ENCODE measurements at regions not wholly inside any gene's neighbourhood (a gene's known extent, or its start where the extent isn't known, plus 50 kb on each side); places are given as distances from the start of the nearest gene placed in this dataset.
"Not testable (repeated sequence)": the region's sequence is repeated elsewhere in the genome, so short reads cannot be mapped to it uniquely, and the experiment has no call there.

DNA sequence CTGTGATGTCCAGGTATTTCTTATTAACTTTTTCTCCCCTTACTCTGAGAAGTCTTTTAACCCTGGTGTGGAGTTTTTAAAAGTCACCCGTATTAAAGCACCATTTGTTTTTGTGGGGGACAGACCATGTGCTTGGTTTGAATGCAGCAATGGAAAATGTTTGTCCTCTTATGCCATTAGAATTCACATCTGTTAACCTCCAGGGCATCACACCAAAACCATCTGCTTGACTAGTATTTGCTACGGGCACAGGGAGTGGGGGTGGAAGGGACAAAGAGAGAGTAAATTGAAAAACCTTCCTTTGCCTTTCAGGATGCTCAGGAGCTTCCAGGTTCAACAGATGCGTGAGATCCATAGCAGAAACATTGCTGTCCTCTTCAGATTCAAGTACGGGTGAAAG, 61.4 kb upstream of the GOLGA8B start:
- Histone ChIP-seq H3K4me1 (ENCODE audit: low read depth) (no peaks in the 10 kb centered on the region), H3K9me3 (ENCODE audit: low read depth) (no peaks in the 10 kb centered on the region), H3K4me3 (no peak overlapping the region), H3K27ac (no peak overlapping the region), H3K27me3 (no peaks in the 10 kb centered on the region), H3K36me3 (no peaks in the 10 kb centered on the region)
- TF ChIP-seq, protein P1, sequence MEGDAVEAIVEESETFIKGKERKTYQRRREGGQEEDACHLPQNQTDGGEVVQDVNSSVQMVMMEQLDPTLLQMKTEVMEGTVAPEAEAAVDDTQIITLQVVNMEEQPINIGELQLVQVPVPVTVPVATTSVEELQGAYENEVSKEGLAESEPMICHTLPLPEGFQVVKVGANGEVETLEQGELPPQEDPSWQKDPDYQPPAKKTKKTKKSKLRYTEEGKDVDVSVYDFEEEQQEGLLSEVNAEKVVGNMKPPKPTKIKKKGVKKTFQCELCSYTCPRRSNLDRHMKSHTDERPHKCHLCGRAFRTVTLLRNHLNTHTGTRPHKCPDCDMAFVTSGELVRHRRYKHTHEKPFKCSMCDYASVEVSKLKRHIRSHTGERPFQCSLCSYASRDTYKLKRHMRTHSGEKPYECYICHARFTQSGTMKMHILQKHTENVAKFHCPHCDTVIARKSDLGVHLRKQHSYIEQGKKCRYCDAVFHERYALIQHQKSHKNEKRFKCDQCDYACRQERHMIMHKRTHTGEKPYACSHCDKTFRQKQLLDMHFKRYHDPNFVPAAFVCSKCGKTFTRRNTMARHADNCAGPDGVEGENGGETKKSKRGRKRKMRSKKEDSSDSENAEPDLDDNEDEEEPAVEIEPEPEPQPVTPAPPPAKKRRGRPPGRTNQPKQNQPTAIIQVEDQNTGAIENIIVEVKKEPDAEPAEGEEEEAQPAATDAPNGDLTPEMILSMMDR (IDR thresholded peaks at IDR 0.05; ENCODE audit: low read depth, low read length), result no peak
- no peak for DNase-seq (ENCODE audit: low read depth in 1 of 2, low spot score in 1 of 2)

DNA sequence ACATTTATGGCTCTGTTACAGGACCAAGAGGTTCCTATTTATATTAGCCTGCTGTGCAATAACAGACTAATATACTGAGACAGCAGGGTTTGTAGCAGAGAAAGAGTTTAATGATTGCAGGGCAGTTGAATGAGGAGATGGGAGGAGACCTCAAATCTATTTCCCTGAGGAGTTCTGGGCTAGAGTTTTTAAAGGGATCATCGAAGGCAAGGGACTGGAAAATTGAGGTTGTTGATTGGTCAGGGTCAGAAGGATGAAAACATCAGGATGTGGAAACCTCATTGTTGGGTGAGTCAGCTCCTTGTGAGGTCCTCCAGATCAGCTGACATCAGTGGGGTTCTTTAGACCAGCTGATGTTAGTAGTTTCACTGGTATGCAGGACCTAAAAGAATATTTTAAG, 60.6 kb upstream of the GOLGA8B start:
- no peak overlapping the region for H3K4me3 ChIP-seq
- H3K27ac ChIP-seq, result no peak overlapping the region
- DNase-seq (ENCODE audit: low read depth in 1 of 2, low spot score in 1 of 2), result peak in 1 of 2 donors; percentile 67
- H3K9me3 ChIP-seq (ENCODE audit: low read depth), result no peaks in the 10 kb centered on the region
- H3K27me3 ChIP-seq, result no peaks in the 10 kb centered on the region
- TF ChIP-seq, protein P1 (IDR thresholded peaks at IDR 0.05; ENCODE audit: low read depth, low read length), result no peak
- H3K4me1 ChIP-seq (ENCODE audit: low read depth), result no peaks in the 10 kb centered on the region
- H3K36me3 ChIP-seq, result no peaks in the 10 kb centered on the region

DNA sequence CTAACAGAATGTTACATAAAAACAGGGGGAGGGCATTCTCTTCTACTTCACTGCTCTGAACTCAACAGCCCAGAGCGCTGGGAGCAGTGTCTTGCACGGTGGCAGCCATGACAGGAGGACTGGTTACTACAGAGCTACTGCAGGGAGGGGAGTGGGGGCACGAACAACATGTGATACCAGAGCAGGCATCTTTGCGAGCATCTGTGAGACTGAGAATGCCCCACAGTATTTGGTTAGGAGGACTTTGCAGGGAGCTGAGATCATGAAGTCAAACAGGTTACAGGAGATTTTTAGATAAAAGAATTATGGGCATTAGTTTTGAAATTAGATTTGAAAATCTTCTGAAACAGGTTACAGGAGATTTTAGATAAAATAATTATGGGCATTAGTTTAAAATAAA, 58.8 kb upstream of the GOLGA8B start:
- Histone ChIP-seq H3K9me3 (ENCODE audit: low read depth) (no peaks in the 10 kb centered on the region), H3K4me3 (no peak overlapping the region), H3K4me1 (ENCODE audit: low read depth) (no peaks in the 10 kb centered on the region), H3K27ac (no peak overlapping the region), H3K36me3 (no peaks in the 10 kb centered on the region), H3K27me3 (no peaks in the 10 kb centered on the region)
- TF ChIP-seq, protein P1 (IDR thresholded peaks at IDR 0.05; ENCODE audit: low read depth, low read length), result no peak
- DNase-seq (ENCODE audit: low read depth in 1 of 2, low spot score in 1 of 2), result no peak

DNA sequence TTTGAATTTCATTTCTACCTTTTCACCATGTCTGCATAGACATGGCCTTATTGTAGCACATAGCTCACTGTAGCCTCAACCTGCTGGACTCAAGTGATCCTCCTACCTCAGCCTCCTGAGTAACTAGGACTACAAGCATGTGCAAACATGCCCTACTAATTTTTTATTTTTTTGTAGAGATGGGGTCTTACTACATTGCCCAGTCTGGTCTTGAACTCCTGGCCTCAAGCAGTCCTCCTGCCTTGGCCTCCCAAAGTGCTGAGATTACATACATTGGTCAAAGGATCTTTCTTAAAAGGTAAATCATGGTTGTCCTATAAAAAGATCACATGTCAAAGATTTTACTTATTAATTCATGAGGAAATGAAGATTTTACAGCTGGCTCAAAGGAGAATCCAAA, 57.2 kb upstream of the GOLGA8B start:
- TF ChIP-seq, protein P1 (IDR thresholded peaks at IDR 0.05; ENCODE audit: low read depth, low read length), result no peak
- H3K4me3 ChIP-seq, result no peak overlapping the region
- no peak for DNase-seq (ENCODE audit: low read depth in 1 of 2, low spot score in 1 of 2)
- H3K4me1 ChIP-seq (ENCODE audit: low read depth), result no peaks in the 10 kb centered on the region
- no peaks in the 10 kb centered on the region for H3K27me3 ChIP-seq
- no peak overlapping the region for H3K27ac ChIP-seq
- H3K36me3 ChIP-seq, result no peaks in the 10 kb centered on the region
- no peaks in the 10 kb centered on the region for H3K9me3 ChIP-seq (ENCODE audit: low read depth)

DNA sequence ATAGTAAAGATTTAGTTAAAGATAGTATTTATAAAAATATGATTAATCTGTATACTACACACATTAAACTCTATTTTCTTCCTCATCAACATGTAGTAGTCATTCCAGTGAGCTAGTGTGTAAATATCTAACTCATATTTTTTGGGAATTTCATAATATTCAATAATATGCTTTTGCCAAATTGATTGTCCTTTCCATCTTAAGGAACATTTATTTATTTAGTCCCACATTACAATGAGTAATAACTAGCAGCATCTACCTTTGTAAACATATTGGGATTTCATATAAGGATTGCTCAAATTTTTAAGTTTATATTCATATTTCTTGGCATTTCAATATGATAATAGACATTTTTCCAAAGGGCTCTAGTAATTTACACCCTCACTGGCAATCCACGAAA, 53.9 kb upstream of the GOLGA8B start:
- TF ChIP-seq, protein P1 (IDR thresholded peaks at IDR 0.05; ENCODE audit: low read depth, low read length), result no peak
- no peak for DNase-seq (ENCODE audit: low read depth in 1 of 2, low spot score in 1 of 2)
- H3K4me1 ChIP-seq (ENCODE audit: low read depth), result no peaks in the 10 kb centered on the region

DNA sequence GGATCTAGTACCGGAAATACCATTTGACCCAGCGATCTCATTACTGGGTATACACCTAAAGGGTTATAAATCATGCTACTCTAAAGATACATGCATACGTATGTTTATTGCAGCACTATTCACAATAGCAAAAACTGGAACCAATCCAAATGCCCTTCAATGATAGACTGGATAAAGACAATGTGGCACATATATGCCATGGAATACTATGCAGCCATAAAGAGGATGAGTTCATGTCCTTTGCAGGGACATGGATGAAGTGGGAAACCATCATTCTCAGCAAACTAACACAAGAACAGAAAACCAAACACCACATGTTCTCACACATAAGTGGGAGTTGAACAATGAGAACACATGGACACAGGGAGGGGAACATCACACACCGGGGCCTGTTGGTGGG, 50.2 kb upstream of the GOLGA8B start:
- not testable (repeated sequence) for DNase-seq (ENCODE audit: low read depth in 1 of 2, low spot score in 1 of 2); H3K4me3 ChIP-seq; H3K27me3 ChIP-seq; H3K4me1 ChIP-seq (ENCODE audit: low read depth); H3K27ac ChIP-seq; H3K9me3 ChIP-seq (ENCODE audit: low read depth); H3K36me3 ChIP-seq

More for the DNA sequence above, 53.9 kb upstream of the GOLGA8B start:
- Histone ChIP-seq H3K27ac (no peak overlapping the region), H3K27me3 (no peaks in the 10 kb centered on the region), H3K4me3 (no peak overlapping the region), H3K36me3 (no peaks in the 10 kb centered on the region), H3K9me3 (ENCODE audit: low read depth) (no peaks in the 10 kb centered on the region)

Measured in cardiac muscle cell (in vitro differentiated cells and primary cell).